LNCAP (cell line): ENCODE measurements at regions not wholly inside any gene's neighbourhood (a gene's known extent, or its start where the extent isn't known, plus 50 kb on each side); places are given as distances from the start of the nearest gene placed in this dataset.

Experiments used
- CTCF ChIP-seq: fragments of 450-650 bp; IDR thresholded peaks from 2 replicates; pipeline ENCODE4 v1.5.1; 2017; ENCODE audit warnings: mild to moderate bottlenecking

- no peak for TF ChIP-seq CTCF
These were observed 257.2 kb upstream of the ARID1B start for GRCh38 chr6:156519940-156520339.

- TF ChIP-seq CTCF, result no peak
These were observed 260.1 kb upstream of the ARID1B start for GRCh38 chr6:156517088-156517487.

GRCh38 chr6:156515242-156515641 is 261.9 kb upstream of the ARID1B start:
- no peak for TF ChIP-seq CTCF

GRCh38 chr6:156513504-156513903 is 263.7 kb upstream of the ARID1B start:
- no peak for TF ChIP-seq CTCF

GRCh38 chr6:156511570-156511969 is 265.6 kb upstream of the ARID1B start:
- no peak for TF ChIP-seq CTCF

GRCh38 chr6:156511051-156511450 is 266.1 kb upstream of the ARID1B start:
- no peak for TF ChIP-seq CTCF

GRCh38 chr6:156510242-156510641 is 266.9 kb upstream of the ARID1B start:
- no peak for TF ChIP-seq CTCF

GRCh38 chr6:156509496-156509895 is 267.7 kb upstream of the ARID1B start:
- TF ChIP-seq CTCF, result no peak
